OCI-LY1 (cell line): ENCODE measurements at regions not wholly inside any gene's neighbourhood (a gene's known extent, or its start where the extent isn't known, plus 50 kb on each side); places are given as distances from the start of the nearest gene placed in this dataset.

Experiments
- CTCF ChIP-seq: fragments of 200-600 bp; sonication (generic), shearing (Covaris generic); IDR thresholded peaks from 2 replicates; pipeline ENCODE4 v1.5.1; 2017; ENCODE audit warnings: mild to moderate bottlenecking, antibody characterized with exemption, low read length, moderate library complexity, mixed read lengths
- EZH2 ChIP-seq: fragments of 200-600 bp; sonication (generic), shearing (Covaris generic); IDR thresholded peaks from 2 replicates; pipeline ENCODE4 v1.8.0; 2017; ENCODE audit warnings: borderline replicate concordance, mixed run types, mild to moderate bottlenecking, antibody characterized with exemption, low read length, moderate library complexity, mixed read lengths

DNA sequence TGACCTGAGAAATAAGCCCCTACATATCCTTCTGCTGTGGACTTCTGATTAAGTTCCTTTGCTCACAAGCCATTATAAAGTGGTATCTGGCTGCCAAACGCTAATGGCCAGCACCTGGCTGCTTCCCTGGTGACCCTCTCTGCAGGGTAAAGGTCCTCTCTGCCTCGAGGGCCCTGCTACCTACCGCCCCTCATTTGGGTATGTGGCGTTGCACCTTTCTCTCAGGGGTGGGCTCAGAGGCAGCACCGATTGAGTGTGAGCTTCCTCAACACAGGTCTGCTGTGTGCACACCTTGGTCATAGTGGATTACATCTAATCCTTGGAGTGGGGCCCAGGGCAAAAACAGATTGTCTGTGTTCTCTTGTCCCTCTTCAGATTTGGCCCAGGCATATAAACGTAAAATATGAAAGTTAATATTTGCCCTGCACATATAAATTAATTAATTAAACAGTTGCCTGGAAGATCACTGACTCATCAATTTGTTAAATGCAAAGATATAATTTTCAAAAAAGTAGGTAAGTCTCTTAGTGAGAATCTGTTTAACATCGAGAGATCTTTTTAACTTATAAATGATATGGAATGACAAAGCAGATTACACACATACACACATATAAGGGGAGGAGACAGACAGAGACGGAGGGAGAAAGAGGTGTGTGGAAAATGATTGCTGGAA lies 174.5 kb upstream of the SMIM31 start:
- TF ChIP-seq CTCF, result no peak
- no peak for TF ChIP-seq EZH2
